ENCODE measurements at regions not wholly inside any gene's neighbourhood (a gene's known extent, or its start where the extent isn't known, plus 50 kb on each side); places are given as distances from the start of the nearest gene placed in this dataset.
A peak's percentile ranks its signal among the peaks of the same experiment; 100 is the strongest.

DNA sequence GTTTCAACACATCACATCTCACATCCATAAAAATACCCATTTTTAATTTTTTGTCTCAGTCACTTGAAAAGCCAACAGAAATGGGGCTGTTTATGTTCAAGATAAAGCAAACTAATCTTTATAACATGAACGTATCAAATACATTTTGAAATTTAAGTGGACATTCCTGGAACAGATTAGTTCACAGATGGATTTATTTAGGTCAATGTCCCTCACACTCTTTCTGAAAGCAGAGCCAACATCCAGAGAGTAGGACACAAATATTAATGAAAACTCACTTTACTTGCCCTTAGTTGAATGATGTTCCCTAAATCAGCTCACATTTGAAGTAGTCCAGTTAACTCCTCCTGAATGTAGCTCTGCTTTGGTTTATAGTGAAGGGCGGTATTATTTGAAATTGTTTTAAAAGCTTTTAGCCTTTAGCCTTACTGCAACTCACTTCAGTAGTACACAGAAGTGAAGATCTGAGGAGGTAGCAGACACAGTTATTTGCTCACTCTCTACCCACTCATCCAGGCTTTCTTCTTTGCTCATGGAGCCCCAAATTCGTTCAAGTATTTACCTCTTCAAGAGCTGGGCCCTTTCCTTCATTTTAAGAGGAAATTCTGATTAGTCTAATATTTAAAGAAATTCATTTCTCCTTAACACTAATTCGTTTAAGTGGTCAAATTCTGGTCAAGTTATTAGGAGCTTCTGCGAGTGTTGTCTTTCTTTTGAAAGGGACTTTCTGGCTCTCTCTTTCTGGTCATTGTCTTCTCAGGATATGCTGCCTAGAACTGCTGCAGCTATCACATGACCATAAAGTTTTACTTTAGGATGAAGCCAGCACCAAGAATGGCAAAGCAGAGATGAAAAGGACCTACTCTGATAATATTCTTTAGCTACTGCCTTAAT lies 180.6 kb upstream of the AGR3 start:
- H3K27ac Mint-ChIP-seq (ENCODE audit: unreplicated experiment), result no peak overlapping the region
- TF ChIP-seq, protein P1, sequence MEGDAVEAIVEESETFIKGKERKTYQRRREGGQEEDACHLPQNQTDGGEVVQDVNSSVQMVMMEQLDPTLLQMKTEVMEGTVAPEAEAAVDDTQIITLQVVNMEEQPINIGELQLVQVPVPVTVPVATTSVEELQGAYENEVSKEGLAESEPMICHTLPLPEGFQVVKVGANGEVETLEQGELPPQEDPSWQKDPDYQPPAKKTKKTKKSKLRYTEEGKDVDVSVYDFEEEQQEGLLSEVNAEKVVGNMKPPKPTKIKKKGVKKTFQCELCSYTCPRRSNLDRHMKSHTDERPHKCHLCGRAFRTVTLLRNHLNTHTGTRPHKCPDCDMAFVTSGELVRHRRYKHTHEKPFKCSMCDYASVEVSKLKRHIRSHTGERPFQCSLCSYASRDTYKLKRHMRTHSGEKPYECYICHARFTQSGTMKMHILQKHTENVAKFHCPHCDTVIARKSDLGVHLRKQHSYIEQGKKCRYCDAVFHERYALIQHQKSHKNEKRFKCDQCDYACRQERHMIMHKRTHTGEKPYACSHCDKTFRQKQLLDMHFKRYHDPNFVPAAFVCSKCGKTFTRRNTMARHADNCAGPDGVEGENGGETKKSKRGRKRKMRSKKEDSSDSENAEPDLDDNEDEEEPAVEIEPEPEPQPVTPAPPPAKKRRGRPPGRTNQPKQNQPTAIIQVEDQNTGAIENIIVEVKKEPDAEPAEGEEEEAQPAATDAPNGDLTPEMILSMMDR (conservative IDR thresholded peaks at IDR 0.05), result no peak
- H3K36me3 Mint-ChIP-seq (ENCODE audit: low read depth), result no peaks in the 10 kb centered on the region

DNA sequence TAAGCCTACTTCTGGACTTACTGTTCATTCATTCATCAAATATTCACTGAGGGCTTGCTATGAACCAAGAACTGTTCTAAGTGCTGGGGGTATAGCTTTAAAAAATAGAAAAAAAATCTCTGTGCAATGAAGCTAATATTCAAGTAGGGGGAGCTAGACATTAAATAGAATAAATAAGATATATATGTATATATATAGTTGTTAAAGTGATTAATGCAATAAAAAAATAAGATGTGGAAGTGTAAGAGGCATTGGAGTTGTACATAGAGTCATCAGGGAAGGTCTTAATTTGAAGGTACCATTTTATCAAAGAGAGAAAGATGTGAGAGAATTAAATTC lies 181.2 kb upstream of the AGR3 start:
- no peaks in the 10 kb centered on the region for H3K36me3 Mint-ChIP-seq (ENCODE audit: low read depth)
- no peak overlapping the region for H3K4me3 Mint-ChIP-seq
- H3K4me1 Mint-ChIP-seq, result no peaks in the 10 kb centered on the region
- H3K9me3 Mint-ChIP-seq, result peaks cover 2% of the 10 kb centered on the region
- no peak overlapping the region for H3K27ac Mint-ChIP-seq (ENCODE audit: unreplicated experiment)
- no peak for DNase-seq (ENCODE audit: low read depth, low spot score)
- H3K27me3 Mint-ChIP-seq (ENCODE audit: low read depth), result no peaks in the 10 kb centered on the region
- TF ChIP-seq, protein P1 (conservative IDR thresholded peaks at IDR 0.05), result peak; percentile 40

More for the DNA sequence above, 180.6 kb upstream of the AGR3 start:
- DNase-seq (ENCODE audit: low read depth, low spot score), result no peak
- Mint-ChIP-seq H3K9me3 (peaks cover 2% of the 10 kb centered on the region), H3K27me3 (ENCODE audit: low read depth) (no peaks in the 10 kb centered on the region), H3K4me1 (no peaks in the 10 kb centered on the region), H3K4me3 (no peak overlapping the region)

DNA sequence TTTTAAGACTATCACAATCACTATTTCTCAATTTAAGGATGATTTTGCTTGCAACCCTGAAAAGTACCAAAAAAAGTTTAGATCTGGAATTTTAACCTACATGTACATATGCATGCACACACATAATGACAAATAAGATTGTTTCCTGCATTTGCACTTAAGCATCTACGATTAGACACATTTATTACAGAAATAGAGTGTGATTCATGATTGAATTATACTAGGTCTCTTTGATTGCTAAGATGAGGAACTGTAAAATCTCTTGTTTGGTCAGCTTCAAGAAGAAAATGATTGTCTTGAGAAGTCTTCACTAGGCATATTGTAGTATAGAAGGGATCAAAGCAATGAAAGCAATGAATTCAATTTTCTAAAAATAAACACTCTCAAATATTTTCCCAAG lies 185.9 kb upstream of the AGR3 start:
- no peaks in the 10 kb centered on the region for H3K36me3 Mint-ChIP-seq (ENCODE audit: low read depth)
- H3K27ac Mint-ChIP-seq (ENCODE audit: unreplicated experiment), result no peak overlapping the region
- peaks cover 2% of the 10 kb centered on the region for H3K9me3 Mint-ChIP-seq
- TF ChIP-seq, protein P1 (conservative IDR thresholded peaks at IDR 0.05), result no peak
- H3K4me3 Mint-ChIP-seq, result no peak overlapping the region
- H3K27me3 Mint-ChIP-seq (ENCODE audit: low read depth), result no peaks in the 10 kb centered on the region
- H3K4me1 Mint-ChIP-seq, result no peaks in the 10 kb centered on the region
- no peak for DNase-seq (ENCODE audit: low read depth, low spot score)

DNA sequence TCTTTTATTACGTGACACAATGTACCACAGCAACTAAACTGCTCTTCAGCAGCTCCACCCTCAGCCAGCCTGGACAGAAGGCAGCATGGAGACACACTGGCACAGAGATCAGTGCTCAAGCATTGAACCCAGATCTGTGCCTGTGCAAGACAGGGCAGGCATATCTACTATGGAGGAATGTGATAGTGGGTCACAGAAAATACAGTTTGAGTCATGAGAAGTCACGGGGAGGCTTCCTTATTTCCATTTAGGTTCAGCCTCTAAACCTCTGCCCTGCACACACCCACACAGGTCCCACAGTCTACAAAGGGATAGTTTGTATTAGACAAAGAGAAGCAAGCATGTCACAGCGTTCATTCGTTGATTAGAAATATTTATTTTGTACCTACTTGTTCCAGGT lies 187.4 kb upstream of the AGR3 start:
- TF ChIP-seq, protein P1 (conservative IDR thresholded peaks at IDR 0.05), result no peak
- no peak overlapping the region for H3K27ac Mint-ChIP-seq (ENCODE audit: unreplicated experiment)
- H3K4me1 Mint-ChIP-seq, result no peaks in the 10 kb centered on the region
- peaks cover 2% of the 10 kb centered on the region for H3K9me3 Mint-ChIP-seq
- no peak for DNase-seq (ENCODE audit: low read depth, low spot score)
- no peaks in the 10 kb centered on the region for H3K36me3 Mint-ChIP-seq (ENCODE audit: low read depth)
- no peak overlapping the region for H3K4me3 Mint-ChIP-seq
- H3K27me3 Mint-ChIP-seq (ENCODE audit: low read depth), result no peaks in the 10 kb centered on the region

DNA sequence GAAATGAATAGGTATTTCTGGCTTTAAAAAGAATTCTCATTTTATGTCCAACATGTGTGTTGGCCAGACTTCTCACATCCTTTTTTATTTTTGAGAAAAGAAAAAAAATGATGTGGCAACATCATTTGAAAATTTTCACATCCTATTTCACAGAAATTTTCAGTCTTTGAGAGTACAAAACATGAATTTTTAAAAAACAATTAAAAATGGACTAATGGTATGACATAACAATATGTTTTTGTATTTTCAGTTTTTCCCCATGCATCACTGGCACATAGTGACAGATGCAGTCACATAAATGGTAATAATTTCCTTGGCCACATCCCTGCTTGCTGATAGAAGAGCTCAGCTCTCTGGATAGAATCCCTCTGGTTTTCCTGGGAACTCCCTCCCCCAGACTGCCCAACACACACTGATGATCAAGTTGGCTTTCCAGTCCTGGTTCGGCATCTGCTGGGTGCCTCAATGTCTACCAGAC lies 188.5 kb upstream of the AGR3 start:
- Mint-ChIP-seq H3K9me3 (peaks cover 2% of the 10 kb centered on the region), H3K27ac (ENCODE audit: unreplicated experiment) (peak overlapping the region; percentile 79), H3K36me3 (ENCODE audit: low read depth) (no peaks in the 10 kb centered on the region), H3K27me3 (ENCODE audit: low read depth) (no peaks in the 10 kb centered on the region), H3K4me1 (no peaks in the 10 kb centered on the region), H3K4me3 (no peak overlapping the region)
- TF ChIP-seq, protein P1 (conservative IDR thresholded peaks at IDR 0.05), result no peak
- DNase-seq (ENCODE audit: low read depth, low spot score), result no peak
